T47D (cell line): ENCODE measurements at regions not wholly inside any gene's neighbourhood (a gene's known extent, or its start where the extent isn't known, plus 50 kb on each side); places are given as distances from the start of the nearest gene placed in this dataset.
"Not testable (repeated sequence)": the region's sequence is repeated elsewhere in the genome, so short reads cannot be mapped to it uniquely, and the experiment has no call there.

Experiments
- DNase-seq, 2 experiments: peaks; one replicate each; pipeline versions ENCODE4 v3.0.0 to v3.0.0-alpha.2; 2011 to 2012; ENCODE audit warnings: low read depth in 1 of 2, low spot score in 1 of 2
- JUND ChIP-seq: IDR thresholded peaks from 2 replicates; pipeline ENCODE4 v1.6.1; 2012; ENCODE audit warnings: low read depth
- in situ Hi-C: cut with HindIII; loops from 2 replicates; pipeline ENCODE4 v1.10.0; 2016; ENCODE audit warnings: low sequenced_read_pairs, low pct_unique_long_range_greater_than_20kb

- DNase-seq, result no peak
- in situ Hi-C loops, result no loop called here
- no peak for TF ChIP-seq JUND
Measured at GRCh38 chr21:41578716-41579115, 70.8 kb upstream of the TMPRSS2 start.

GRCh38 chr21:41578083-41578482, 70.1 kb upstream of the TMPRSS2 start:
- in situ Hi-C loops, result no loop called here
- no peak for TF ChIP-seq JUND
- no peak for DNase-seq

- no peak for TF ChIP-seq JUND
- in situ Hi-C loops, result no loop called here
- no peak for DNase-seq
Measured at GRCh38 chr21:41576013-41576615, 68.2 kb upstream of the TMPRSS2 start.

GRCh38 chr21:41573902-41574690, 66.1 kb upstream of the TMPRSS2 start:
- in situ Hi-C loops, result no loop called here
- no peak for TF ChIP-seq JUND
- DNase-seq, result no peak

- in situ Hi-C loops, result no loop called here
- TF ChIP-seq JUND, result no peak
- peak in 1 of 2 experiments; percentile 40 for DNase-seq
Measured at GRCh38 chr21:41571938-41572510, 64.1 kb upstream of the TMPRSS2 start.

- no peak for TF ChIP-seq JUND
- in situ Hi-C loops, result no loop called here
- no peak for DNase-seq
Measured at GRCh38 chr21:41570791-41571355, 62.9 kb upstream of the TMPRSS2 start.

- in situ Hi-C loops, result no loop called here
- TF ChIP-seq JUND, result no peak
- no peak for DNase-seq
Measured at GRCh38 chr21:41568606-41569385, 60.8 kb upstream of the TMPRSS2 start.

GRCh38 chr21:41567901-41568510, 60.0 kb upstream of the TMPRSS2 start:
- DNase-seq, result no peak
- no peak for TF ChIP-seq JUND
- in situ Hi-C loops, result no loop called here

- in situ Hi-C loops, DNase-seq: not testable (repeated sequence)
Measured at GRCh38 chr21:41567237-41567636, 59.3 kb upstream of the TMPRSS2 start.

- no peak for TF ChIP-seq JUND
- in situ Hi-C loops, result no loop called here
- no peak for DNase-seq
Measured at GRCh38 chr21:41566500-41567014, 58.6 kb upstream of the TMPRSS2 start.

- no peak for DNase-seq
- no peak for TF ChIP-seq JUND
- in situ Hi-C loops, result no loop called here
Measured at GRCh38 chr21:41565550-41565949, 57.6 kb upstream of the TMPRSS2 start.

- TF ChIP-seq JUND, result no peak
- DNase-seq, result no peak
- in situ Hi-C loops, result no loop called here
Measured at GRCh38 chr21:41564871-41565274, 56.9 kb upstream of the TMPRSS2 start.
